K562 (cell line): ENCODE measurements at regions not wholly inside any gene's neighbourhood (a gene's known extent, or its start where the extent isn't known, plus 50 kb on each side); places are given as distances from the start of the nearest gene placed in this dataset.

Experiments
- ATF7 ChIP-seq: fragments of 450-650 bp; IDR thresholded peaks from 2 replicates; pipeline ENCODE4 v1.7.1; 2014; ENCODE audit warnings: mild to moderate bottlenecking, moderate library complexity
- CTCF ChIP-seq, 3 experiments: IDR thresholded peaks in 2 of 3; conservative IDR thresholded peaks in 1 of 3; 2 replicates each; pipeline ENCODE4 v1.5.1; 2011 to 2012; ENCODE audit warnings: low read length in 3 of 3, mild to moderate bottlenecking in 3 of 3, control low read depth in 2 of 3, improper control_type of control experiment in 1 of 3, inconsistent platforms in 1 of 3, low read depth in 1 of 3, mixed read lengths in 1 of 3, moderate library complexity in 1 of 3; ENCODE audit not compliant: insufficient read depth in 2 of 3
- FOXP4 ChIP-seq: sonication (generic); formaldehyde crosslinking; IDR thresholded peaks from 2 replicates; pipeline ENCODE4 v1.8.0; 2022; ENCODE audit warnings: mild to moderate bottlenecking, missing genetic modification reagents, borderline replicate concordance
- HNRNPL ChIP-seq: fragments of 200-400 bp; formaldehyde crosslinking; IDR thresholded peaks from 2 replicates; pipeline ENCODE4 v1.6.1; 2017; ENCODE audit warnings: low read depth, mild to moderate bottlenecking, low read length
- JUN ChIP-seq, 2 experiments: sonication (generic) in 1 of 2; formaldehyde crosslinking in 1 of 2; IDR thresholded peaks; 2 replicates each; pipeline versions ENCODE4 v1.6.1 to v1.8.0; 2012 to 2022; ENCODE audit warnings: borderline replicate concordance in 2 of 2, mild to moderate bottlenecking in 2 of 2, improper control_type of control experiment in 1 of 2, low read depth in 1 of 2, low read length in 1 of 2, missing genetic modification reagents in 1 of 2
- POLR2A ChIP-seq: fragments of 450-650 bp; conservative IDR thresholded peaks from 2 replicates; pipeline ENCODE4 v1.6.1; 2016
- SMARCA4 ChIP-seq: fragments of 450-650 bp; IDR thresholded peaks from 2 replicates; pipeline ENCODE4 v1.6.1; 2016
- ZNF644 ChIP-seq: fragments of 200-800 bp; sonication (Bioruptor generic); IDR thresholded peaks from 2 replicates; pipeline ENCODE4 v1.6.1; 2016; ENCODE audit warnings: low read depth, missing genetic modification characterization, missing compliant biosample characterization

DNA sequence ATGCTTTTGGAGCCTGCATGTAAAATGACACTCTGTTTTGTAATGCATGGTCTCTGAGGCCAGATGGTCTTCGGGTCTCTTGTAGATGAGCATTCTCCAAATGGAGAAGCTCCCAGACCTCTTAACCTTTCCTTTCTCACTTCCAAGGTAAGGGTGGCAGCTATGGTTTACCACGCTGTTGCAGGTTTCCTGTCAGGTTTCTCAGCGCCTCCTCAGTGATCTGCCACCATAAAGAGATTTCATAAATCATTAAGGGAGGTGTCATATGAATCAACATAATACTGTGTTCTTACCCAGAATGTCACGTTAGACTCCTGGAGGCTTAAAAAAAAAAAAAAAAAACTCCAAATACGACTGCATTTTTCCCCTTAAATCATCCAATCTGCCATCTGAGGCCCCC is 787.4 kb upstream of the EEF2KMT start:
- no peak for TF ChIP-seq CTCF (IDR thresholded peaks at IDR 0.05 in 2 of 3, conservative IDR thresholded peaks at IDR 0.05 in 1 of 3; ENCODE audit: insufficient read depth in 2 of 3, low read depth in 1 of 3, low read length in 3 of 3)
- no peak for TF ChIP-seq JUN (IDR thresholded peaks at IDR 0.05; ENCODE audit: borderline replicate concordance, low read depth, low read length)
- no peak for TF ChIP-seq JUN (CRISPR knock-in tag; IDR thresholded peaks at IDR 0.05; ENCODE audit: borderline replicate concordance)
- TF ChIP-seq HNRNPL = no peak
- TF ChIP-seq FOXP4 (CRISPR knock-in tag) = no peak
- no peak for TF ChIP-seq POLR2A
- TF ChIP-seq SMARCA4 = no peak
- TF ChIP-seq ATF7 = no peak
- TF ChIP-seq ZNF644 = no peak
